GM12874 (cell line): ENCODE measurements at regions not wholly inside any gene's neighbourhood (a gene's known extent, or its start where the extent isn't known, plus 50 kb on each side); places are given as distances from the start of the nearest gene placed in this dataset.

Experiments
- TF ChIP-seq, protein P1 (sequence below): IDR thresholded peaks from 2 replicates; pipeline ENCODE4 v1.5.1; 2011; ENCODE audit warnings: low read depth, mild to moderate bottlenecking, control low read depth, low read length, moderate library complexity; ENCODE audit not compliant: insufficient read depth

- TF ChIP-seq, protein P1, sequence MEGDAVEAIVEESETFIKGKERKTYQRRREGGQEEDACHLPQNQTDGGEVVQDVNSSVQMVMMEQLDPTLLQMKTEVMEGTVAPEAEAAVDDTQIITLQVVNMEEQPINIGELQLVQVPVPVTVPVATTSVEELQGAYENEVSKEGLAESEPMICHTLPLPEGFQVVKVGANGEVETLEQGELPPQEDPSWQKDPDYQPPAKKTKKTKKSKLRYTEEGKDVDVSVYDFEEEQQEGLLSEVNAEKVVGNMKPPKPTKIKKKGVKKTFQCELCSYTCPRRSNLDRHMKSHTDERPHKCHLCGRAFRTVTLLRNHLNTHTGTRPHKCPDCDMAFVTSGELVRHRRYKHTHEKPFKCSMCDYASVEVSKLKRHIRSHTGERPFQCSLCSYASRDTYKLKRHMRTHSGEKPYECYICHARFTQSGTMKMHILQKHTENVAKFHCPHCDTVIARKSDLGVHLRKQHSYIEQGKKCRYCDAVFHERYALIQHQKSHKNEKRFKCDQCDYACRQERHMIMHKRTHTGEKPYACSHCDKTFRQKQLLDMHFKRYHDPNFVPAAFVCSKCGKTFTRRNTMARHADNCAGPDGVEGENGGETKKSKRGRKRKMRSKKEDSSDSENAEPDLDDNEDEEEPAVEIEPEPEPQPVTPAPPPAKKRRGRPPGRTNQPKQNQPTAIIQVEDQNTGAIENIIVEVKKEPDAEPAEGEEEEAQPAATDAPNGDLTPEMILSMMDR, result no peak
These were observed 104.7 kb upstream of the TBC1D5 start for GRCh38 chr3:17847156-17847555.

DNA sequence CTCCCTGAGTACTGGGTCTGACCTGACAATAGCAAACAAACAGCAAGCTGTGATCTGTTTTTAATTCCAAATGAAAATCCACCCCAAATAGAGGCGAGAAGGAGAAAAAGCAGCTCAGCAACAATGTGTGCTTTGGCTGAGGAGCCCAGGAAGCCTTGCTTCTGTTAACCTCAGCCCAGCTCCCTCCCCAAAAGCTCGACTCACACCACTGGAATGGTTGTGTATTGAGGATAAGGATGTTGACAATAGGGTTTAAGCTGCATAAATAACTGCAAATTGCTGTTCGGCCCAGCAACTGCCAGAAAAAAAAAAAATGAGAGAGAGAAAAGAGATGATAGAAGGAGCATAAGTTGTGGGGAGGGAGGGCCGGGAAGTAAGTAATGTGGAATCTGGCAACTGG lies 104.0 kb upstream of the TBC1D5 start:
- TF ChIP-seq, protein P1, result no peak

- TF ChIP-seq, protein P1, result no peak
These were observed 102.8 kb upstream of the TBC1D5 start for GRCh38 chr3:17845026-17845812.

DNA sequence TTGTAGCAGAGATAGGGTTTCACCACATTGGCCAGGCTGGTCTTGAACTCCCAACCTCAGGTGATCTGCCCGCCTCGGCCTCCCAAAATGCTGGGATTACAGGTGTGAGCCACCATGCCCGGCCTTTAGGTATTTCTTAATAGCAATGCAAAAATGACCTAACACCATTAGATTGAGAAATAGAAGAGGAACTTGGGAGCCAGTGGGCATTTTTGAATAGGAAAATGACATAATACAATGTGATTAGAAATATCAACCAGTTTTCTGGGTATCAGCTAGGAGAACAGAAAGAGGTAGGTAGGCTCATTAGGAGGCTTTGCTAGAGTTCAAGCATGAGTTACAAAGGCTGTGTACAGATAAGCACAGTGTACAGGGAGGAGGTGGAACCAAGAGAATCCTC lies 101.8 kb upstream of the TBC1D5 start:
- TF ChIP-seq, protein P1, result no peak

- TF ChIP-seq, protein P1, result peak; percentile 97
These were observed 98.9 kb upstream of the TBC1D5 start for GRCh38 chr3:17841190-17841828.

GRCh38 chr3:17840651-17841050 lies 98.2 kb upstream of the TBC1D5 start:
- TF ChIP-seq, protein P1, result no peak

DNA sequence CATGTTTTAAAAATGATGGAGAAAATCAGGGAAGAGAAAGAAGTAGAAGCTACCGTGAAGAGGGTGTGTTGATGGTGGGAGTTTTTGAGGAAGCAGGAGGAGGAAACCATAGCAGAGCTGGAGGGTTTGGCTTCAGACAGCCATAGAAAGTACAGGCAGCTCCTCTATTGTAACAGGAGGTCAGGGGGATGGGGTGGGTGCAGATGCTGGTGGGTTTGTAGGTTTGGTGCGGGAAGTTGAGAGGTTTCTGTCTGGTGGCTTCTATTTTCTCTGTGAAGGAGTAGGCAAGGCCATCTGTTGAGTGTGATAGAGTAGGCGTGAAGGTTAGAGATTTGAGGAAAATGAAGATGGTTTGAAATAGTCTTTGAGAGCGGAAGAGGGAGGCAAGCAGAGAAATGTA lies 97.7 kb upstream of the TBC1D5 start:
- TF ChIP-seq, protein P1, result no peak
